ENCODE measurements at regions not wholly inside any gene's neighbourhood (a gene's known extent, or its start where the extent isn't known, plus 50 kb on each side); places are given as distances from the start of the nearest gene placed in this dataset.
"Not testable (repeated sequence)": the region's sequence is repeated elsewhere in the genome, so short reads cannot be mapped to it uniquely, and the experiment has no call there.

DNA sequence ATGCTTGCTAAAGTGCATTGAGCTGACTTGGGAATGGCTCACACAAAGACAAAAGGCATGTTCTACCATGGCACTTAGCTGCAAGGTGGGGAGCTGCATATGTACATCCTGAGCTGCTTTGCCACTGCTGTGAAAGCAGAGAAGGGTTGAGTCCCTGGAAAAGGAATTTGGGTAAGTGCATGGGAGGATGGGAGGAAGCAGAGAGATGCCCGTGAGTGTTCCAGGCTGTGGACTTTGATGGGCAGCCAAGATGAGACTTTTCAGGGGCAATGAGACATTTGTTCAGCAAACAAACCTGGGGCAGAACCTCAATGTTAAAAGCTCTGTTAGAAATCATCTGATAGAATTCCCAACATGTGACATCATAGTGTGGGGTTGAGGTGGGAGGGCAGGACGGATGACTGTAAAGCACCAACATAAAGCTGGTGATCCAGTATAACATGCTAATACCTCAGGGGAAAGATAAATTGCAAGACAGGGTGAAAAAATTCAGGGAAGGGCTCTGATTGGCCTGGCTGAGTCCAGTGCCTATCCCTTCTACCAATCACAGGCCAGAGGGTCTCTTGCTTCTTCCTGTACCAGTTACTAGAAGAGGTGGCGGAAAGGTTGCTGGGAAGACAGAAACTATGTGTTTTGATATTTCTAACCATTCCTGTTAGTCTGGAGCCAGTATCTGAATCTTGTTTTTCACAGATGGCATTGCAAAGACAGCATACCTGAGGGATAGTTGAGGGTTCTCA is 163.2 kb downstream of the UTP18 start:
- DNase-seq (ENCODE audit: low spot score) (no peak), ATAC-seq (ENCODE audit: low FRiP score) (no peak)
- TF ChIP-seq, protein P1, sequence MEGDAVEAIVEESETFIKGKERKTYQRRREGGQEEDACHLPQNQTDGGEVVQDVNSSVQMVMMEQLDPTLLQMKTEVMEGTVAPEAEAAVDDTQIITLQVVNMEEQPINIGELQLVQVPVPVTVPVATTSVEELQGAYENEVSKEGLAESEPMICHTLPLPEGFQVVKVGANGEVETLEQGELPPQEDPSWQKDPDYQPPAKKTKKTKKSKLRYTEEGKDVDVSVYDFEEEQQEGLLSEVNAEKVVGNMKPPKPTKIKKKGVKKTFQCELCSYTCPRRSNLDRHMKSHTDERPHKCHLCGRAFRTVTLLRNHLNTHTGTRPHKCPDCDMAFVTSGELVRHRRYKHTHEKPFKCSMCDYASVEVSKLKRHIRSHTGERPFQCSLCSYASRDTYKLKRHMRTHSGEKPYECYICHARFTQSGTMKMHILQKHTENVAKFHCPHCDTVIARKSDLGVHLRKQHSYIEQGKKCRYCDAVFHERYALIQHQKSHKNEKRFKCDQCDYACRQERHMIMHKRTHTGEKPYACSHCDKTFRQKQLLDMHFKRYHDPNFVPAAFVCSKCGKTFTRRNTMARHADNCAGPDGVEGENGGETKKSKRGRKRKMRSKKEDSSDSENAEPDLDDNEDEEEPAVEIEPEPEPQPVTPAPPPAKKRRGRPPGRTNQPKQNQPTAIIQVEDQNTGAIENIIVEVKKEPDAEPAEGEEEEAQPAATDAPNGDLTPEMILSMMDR (IDR thresholded peaks at IDR 0.05): no peak

DNA sequence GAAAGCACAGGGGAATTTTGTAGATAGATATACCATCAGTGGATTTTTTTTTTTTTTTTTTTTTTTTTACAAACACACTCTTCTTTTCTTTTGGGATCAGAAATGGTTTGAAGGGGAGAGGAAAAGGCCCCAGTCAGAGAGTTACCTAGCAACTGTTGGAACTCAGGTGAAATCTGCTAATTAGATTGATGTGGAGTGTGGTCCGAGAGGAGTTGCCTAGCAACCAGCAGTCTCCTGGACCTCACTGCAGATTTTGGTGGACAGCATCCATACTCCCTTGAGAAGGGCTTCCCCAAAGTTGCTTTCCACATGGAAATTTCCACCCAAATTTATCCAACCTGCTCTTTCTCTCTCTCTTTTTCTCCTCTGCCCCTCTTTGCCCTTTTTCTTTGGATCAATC is 165.4 kb downstream of the UTP18 start:
- DNase-seq (ENCODE audit: low spot score) (no peak), ATAC-seq (ENCODE audit: low FRiP score) (no peak)
- TF ChIP-seq, protein P1 (IDR thresholded peaks at IDR 0.05): no peak

DNA sequence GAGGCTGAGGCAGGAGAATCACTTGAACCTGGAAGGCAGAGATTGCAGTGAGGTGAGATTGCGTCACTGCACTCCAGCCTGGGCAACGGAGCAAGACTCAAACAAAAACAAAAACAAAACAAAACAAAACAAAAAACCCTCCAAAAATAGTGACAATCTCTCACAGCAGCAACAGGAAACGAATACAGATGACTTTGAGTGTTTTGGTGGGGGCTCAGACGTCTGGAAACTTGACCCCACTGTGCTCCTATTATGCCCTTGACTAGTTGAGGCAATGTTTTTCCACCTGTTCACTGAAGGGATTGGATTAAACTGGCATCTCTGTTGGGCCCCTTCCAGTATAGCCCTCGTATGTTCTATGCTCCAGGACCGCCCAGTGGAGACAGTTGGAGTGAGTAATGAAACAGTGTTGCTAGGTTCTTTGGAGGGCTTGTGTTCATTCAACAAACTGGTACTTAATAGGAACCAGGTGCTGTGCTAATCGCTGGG is 167.0 kb downstream of the UTP18 start:
- TF ChIP-seq, protein P1 (IDR thresholded peaks at IDR 0.05): no peak
- DNase-seq (ENCODE audit: low spot score) (no peak), ATAC-seq (ENCODE audit: low FRiP score) (no peak)

DNA sequence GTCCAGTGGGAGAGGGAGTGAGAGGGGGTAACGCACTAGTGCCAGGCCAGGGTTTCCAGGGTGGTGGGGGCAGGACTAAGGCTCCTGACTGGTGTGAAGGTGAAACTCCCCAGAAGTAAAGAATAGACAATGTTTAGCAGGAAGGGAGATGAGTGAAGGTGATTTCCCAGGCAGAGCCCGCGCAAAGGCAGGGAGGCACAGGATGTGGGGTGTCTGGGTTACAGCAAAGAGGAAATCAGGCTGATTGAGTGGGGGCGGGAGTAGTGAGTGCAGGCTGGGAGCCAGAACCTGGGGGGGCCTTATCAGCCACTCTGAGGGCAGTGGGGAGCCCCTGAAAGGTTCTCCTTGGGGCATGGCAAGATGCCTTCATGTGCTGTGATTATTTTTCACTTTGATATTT is 167.5 kb downstream of the UTP18 start:
- no peak for DNase-seq (ENCODE audit: low spot score)
- no peak for ATAC-seq (ENCODE audit: low FRiP score)
- TF ChIP-seq, protein P1 (IDR thresholded peaks at IDR 0.05): no peak

DNA sequence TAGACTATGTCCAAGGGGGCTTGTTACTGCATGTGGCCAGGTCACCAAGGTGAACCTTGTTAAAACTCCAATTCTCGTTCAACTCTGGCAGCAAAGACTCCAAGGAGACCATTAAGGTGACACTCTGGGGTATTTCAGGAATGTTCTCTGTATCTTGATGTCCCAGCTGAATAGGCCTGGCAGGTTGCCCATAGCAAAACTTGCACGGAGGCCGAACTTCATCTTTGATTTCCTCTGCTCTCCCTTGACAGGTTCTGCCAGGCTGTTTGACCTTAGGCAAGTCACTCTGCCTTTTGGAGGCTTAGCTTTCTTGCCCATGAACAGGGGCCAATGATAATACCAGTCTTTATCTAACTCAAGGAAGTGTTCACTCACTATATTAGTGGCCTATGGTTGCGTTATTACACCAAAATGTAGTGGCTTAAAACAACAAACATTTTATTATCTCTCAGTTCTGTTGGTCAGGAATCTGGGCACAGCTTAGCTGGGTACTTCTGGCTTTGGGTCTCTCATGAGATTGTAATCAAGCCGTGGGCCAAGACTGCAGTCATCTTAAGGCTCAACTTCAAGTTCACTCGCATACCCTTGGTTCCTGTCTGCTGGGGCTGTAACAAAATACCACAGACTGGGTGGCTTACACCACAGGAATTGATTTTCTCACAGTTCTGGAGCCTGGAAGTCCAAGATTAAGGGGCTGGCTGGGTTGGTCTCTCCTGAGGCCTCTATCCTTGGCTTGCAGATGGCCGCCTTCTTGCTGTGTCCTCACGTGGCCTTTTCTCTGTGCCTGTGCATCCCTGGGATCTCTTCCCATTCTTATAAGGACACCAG is 168.5 kb downstream of the UTP18 start:
- ATAC-seq (ENCODE audit: low FRiP score): no peak
- TF ChIP-seq, protein P1 (IDR thresholded peaks at IDR 0.05): no peak
- DNase-seq (ENCODE audit: low spot score): no peak

DNA sequence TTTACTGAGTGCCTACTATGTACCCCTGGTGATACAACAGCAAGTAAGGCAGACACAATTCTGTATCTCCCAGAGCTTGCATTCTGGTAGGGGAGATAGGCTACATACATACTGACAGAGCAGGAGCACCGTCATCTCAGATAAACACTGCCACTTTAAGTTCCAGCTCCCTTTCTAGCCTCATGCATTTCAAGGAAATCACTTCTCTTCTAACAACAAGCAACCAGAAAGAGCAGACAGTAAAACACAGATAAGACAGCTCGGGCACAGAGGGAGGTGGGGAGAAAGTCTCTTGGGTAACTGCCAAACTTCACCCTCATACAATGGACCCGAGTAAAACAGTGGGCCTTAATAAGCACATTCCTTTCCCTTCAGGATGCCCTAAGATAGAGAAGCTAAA is 169.6 kb downstream of the UTP18 start:
- ATAC-seq (ENCODE audit: low FRiP score); DNase-seq (ENCODE audit: low spot score): not testable (repeated sequence)

DNA sequence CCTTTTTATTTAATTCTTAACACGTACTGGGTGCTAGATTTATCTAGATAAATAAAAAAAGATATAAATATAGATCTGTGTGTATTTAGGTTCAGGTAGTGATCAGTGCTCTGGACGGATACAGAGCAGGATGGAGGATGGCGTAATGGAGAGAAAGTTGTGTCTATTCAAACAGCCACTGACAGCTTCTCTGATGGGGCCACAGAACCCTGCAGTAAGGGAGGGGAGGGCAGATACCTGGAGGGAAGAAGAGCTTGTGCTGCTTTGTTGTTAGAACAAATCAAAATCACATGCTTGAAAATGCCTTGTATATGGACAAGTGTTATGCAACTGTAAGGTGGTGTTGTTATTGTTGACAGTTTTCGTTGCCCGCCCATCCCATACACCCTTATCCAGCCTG is 170.2 kb downstream of the UTP18 start:
- ATAC-seq (ENCODE audit: low FRiP score) (no peak), DNase-seq (ENCODE audit: low spot score) (no peak)
- TF ChIP-seq, protein P1 (IDR thresholded peaks at IDR 0.05): no peak
